Smooth muscle cell (in vitro differentiated cells): ENCODE measurements at regions not wholly inside any gene's neighbourhood (a gene's known extent, or its start where the extent isn't known, plus 50 kb on each side); places are given as distances from the start of the nearest gene placed in this dataset.
A peak's percentile ranks its signal among the peaks of the same experiment; 100 is the strongest.
"Not testable (repeated sequence)": the region's sequence is repeated elsewhere in the genome, so short reads cannot be mapped to it uniquely, and the experiment has no call there.

Experiments used
- DNase-seq: peaks from one replicate; lab custom pipeline; 2025; ENCODE audit not compliant: unreplicated experiment; lab: John Stamatoyannopoulos, UW
- H2AFZ ChIP-seq: fragments of 200-600 bp; sonication (generic); 2 replicates; pipeline ENCODE4 v1.6.0; 2016; ENCODE audit warnings: antibody characterized with exemption, low read depth, mild to moderate bottlenecking
- H3F3A ChIP-seq: fragments of 200-600 bp; sonication (generic); 2 replicates; pipeline ENCODE4 v1.6.0; 2017; ENCODE audit warnings: antibody characterized with exemption, low read depth
- H3K27ac ChIP-seq: fragments of 200-600 bp; sonication (generic); 2 replicates; pipeline ENCODE4 v1.5.1; 2016; ENCODE audit warnings: low read depth, mild to moderate bottlenecking
- H3K27me3 ChIP-seq: fragments of 200-600 bp; sonication (generic); 2 replicates; pipeline ENCODE4 v1.6.1; 2016; ENCODE audit warnings: low read depth, mild to moderate bottlenecking
- H3K36me3 ChIP-seq: fragments of 200-600 bp; sonication (generic); 2 replicates; pipeline ENCODE4 v1.5.1; 2016; ENCODE audit warnings: low read depth
- H3K4me1 ChIP-seq: fragments of 200-600 bp; sonication (generic); 2 replicates; pipeline ENCODE4 v1.5.1; 2016; ENCODE audit warnings: low read depth
- H3K4me2 ChIP-seq: fragments of 200-600 bp; sonication (generic); 2 replicates; pipeline ENCODE4 v1.6.0; 2016; ENCODE audit warnings: mild to moderate bottlenecking
- H3K4me3 ChIP-seq: fragments of 200-600 bp; sonication (generic); 2 replicates; pipeline ENCODE4 v1.5.1; 2016; ENCODE audit warnings: mild to moderate bottlenecking
- H3K79me2 ChIP-seq: fragments of 200-600 bp; sonication (generic); 2 replicates; pipeline ENCODE4 v1.6.0; 2016; ENCODE audit warnings: low read depth, mild to moderate bottlenecking
- H3K9ac ChIP-seq: fragments of 200-600 bp; sonication (generic); 2 replicates; pipeline ENCODE4 v1.6.0; 2016; ENCODE audit warnings: low read depth
- H3K9me3 ChIP-seq: fragments of 200-600 bp; sonication (generic); replicated peaks from 2 replicates; pipeline ENCODE4 v1.5.1; 2016; ENCODE audit warnings: low read depth
- H4K20me1 ChIP-seq: fragments of 200-600 bp; sonication (generic); 2 replicates; pipeline ENCODE4 v1.6.0; 2016; ENCODE audit warnings: low read depth
- CTCF ChIP-seq: fragments of 200-600 bp; sonication (generic); IDR thresholded peaks from 2 replicates; pipeline ENCODE4 v1.5.1; 2017; ENCODE audit warnings: borderline replicate concordance, mild to moderate bottlenecking, antibody characterized with exemption; ENCODE audit not compliant: insufficient read depth, poor library complexity, severe bottlenecking
- WGBS: methylation state at CpG from one replicate; pipeline ENCODE4 v1.1.7; 2016; ENCODE audit warnings: low lambda C conversion rate; 5-methylcytosine and 5-hydroxymethylcytosine counted together

- no peak overlapping the region for H3K9ac ChIP-seq
- no peak overlapping the region for H3K4me3 ChIP-seq
- no peak overlapping the region for H2AFZ ChIP-seq
- no peaks in the 10 kb centered on the region for H4K20me1 ChIP-seq
- TF ChIP-seq CTCF, result no peak
- no peak for DNase-seq
- H3K27ac ChIP-seq, result peak overlapping the region; percentile 96
- no peaks in the 10 kb centered on the region for H3K9me3 ChIP-seq
- H3K4me1 ChIP-seq, result no peaks in the 10 kb centered on the region
- no peaks in the 10 kb centered on the region for H3F3A ChIP-seq
- WGBS, result 88% methylated on average over 2 of the region's 2 CpGs
- H3K4me2 ChIP-seq, result no peak overlapping the region
- H3K27me3 ChIP-seq, result no peaks in the 10 kb centered on the region
- no peaks in the 10 kb centered on the region for H3K79me2 ChIP-seq
- no peaks in the 10 kb centered on the region for H3K36me3 ChIP-seq
Observed at GRCh38 chr10:28087661-28088351, 88.9 kb upstream of the ODAD2 start.

GRCh38 chr10:28085760-28086159, 86.9 kb upstream of the ODAD2 start:
- H3K4me3 ChIP-seq, H3K36me3 ChIP-seq, H3K27ac ChIP-seq, H2AFZ ChIP-seq, H3K27me3 ChIP-seq, H3K4me1 ChIP-seq, DNase-seq, H3K9ac ChIP-seq, H3K79me2 ChIP-seq, H3F3A ChIP-seq, H3K9me3 ChIP-seq, H3K4me2 ChIP-seq, H4K20me1 ChIP-seq: not testable (repeated sequence)
- WGBS, result 100% methylated on average over 2 of the region's 2 CpGs

- Histone ChIP-seq H2AFZ (no peak overlapping the region), H4K20me1 (no peaks in the 10 kb centered on the region), H3K4me1 (no peaks in the 10 kb centered on the region), H3F3A (no peaks in the 10 kb centered on the region), H3K27ac (no peak overlapping the region), H3K4me3 (no peak overlapping the region), H3K9me3 (no peaks in the 10 kb centered on the region), H3K27me3 (no peaks in the 10 kb centered on the region), H3K36me3 (no peaks in the 10 kb centered on the region), H3K9ac (no peak overlapping the region), H3K79me2 (no peaks in the 10 kb centered on the region), H3K4me2 (no peak overlapping the region)
- WGBS, result 95% methylated on average over 2 of the region's 2 CpGs
- DNase-seq, result no peak
- no peak for TF ChIP-seq CTCF
Observed at GRCh38 chr10:28082885-28083284, 84.0 kb upstream of the ODAD2 start.

- no peaks in the 10 kb centered on the region for H3K9me3 ChIP-seq
- H3K4me3 ChIP-seq, result no peak overlapping the region
- no peaks in the 10 kb centered on the region for H4K20me1 ChIP-seq
- H3F3A ChIP-seq, result no peaks in the 10 kb centered on the region
- H3K27ac ChIP-seq, result no peak overlapping the region
- no peak for TF ChIP-seq CTCF
- H3K27me3 ChIP-seq, result no peaks in the 10 kb centered on the region
- H3K4me1 ChIP-seq, result no peaks in the 10 kb centered on the region
- H3K9ac ChIP-seq, result no peak overlapping the region
- no peak for DNase-seq
- no peak overlapping the region for H2AFZ ChIP-seq
- no peaks in the 10 kb centered on the region for H3K79me2 ChIP-seq
- H3K4me2 ChIP-seq, result no peak overlapping the region
- H3K36me3 ChIP-seq, result no peaks in the 10 kb centered on the region
Observed at GRCh38 chr10:28082316-28082715, 83.4 kb upstream of the ODAD2 start.
